GM19463 (cell line): ENCODE measurements at regions not wholly inside any gene's neighbourhood (a gene's known extent, or its start where the extent isn't known, plus 50 kb on each side); places are given as distances from the start of the nearest gene placed in this dataset.
"Not testable (repeated sequence)": the region's sequence is repeated elsewhere in the genome, so short reads cannot be mapped to it uniquely, and the experiment has no call there.

ENCODE experiments used
- ATAC-seq: cut with Tn5 transposase; IDR thresholded peaks from one replicate; pipeline ENCODE4 v1.9.1; 2021; ENCODE audit warnings: mild to moderate bottlenecking, moderate library complexity; ENCODE audit not compliant: unreplicated experiment

DNA sequence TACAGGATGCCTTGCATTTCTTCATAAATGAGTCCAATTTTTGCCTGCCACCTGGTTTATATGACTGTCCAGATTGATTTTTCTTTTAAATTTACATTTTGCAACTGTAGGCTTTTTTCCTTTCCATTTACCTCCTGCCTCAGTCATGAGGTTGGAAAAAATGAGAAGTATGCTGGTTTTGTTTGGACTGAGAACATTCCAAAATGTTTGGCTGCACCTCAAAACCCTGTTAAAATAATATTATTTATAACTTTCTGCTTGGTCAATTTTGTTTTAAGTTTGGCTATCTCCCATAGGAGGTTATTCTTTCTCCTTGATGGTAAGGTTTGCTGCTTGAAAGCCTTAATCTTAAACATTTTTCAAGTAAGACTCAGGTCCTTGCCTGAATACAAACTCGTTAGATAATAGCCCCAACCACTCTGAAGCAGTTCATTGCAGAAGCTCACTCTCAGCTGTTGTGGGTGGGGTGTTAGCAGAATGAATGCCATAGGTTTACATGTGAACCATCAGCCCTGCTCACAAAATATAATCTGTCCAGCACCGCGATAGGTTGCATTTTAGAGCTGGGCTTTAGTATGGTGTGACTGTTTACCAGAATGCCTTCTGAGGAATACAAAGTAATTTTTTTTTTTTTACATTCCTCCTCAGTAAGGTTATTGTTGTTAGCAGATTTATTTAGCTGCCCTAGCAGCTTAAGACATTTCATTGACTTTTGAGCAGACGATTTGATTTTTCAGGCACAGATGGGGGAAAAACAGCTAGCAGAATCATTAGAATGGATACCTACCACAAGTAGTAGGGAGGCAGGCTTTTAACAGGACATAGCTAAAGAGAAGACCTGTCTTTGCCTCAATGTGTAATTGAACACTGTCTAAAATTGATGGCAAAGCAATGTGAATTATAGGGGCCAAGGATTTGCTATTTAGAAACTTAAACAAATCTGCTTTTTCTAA is 630.8 kb upstream of the KCNMB2 start:
- ATAC-seq = no peak

DNA sequence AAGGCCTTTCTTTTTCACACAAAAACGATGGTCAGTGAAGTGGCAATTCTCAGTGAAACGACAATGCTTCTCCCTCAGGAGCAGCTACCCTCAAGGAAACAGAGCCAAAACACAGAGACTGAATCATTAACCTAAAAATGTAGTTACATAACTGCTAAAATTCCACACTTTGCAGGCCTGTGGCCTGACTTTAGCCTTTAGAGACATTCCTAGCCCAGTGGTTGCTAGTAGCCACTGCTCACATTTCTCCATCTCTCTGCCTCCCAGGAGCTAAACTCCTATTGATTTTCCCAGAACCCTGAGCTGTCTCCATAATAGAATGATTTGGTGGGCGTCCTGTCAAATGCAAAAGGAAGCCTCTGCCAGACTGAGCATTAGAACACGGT is 630.1 kb upstream of the KCNMB2 start:
- no peak for ATAC-seq

DNA sequence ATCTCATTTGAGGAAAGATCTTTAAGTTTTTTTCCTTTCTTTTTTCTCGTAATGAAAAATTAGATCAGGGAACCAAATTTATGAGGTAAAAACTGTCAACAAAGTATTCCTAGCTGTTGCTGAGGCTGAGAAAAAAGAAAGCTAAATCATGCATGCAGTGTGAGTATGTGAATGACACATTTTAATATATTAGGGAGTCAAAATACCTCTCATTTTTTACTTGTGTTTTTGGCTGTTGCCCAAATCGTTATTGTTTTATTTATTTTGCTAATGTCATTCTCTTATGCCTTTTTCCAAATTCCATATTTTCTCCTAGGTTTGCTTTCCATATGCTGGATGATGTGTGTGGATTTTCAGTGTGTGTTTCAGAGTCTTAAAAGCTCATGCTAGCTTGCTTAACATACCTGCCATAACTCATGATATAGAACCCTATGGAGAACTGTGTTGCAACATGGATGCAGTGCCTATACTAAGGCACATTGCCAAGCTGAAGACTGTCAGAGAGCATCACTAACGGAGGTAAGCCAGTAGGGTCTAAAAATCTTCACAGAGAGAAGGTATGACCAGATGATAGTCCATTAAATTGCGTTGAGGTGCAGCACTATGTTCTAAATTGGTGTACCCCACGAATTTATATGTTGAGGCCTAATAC is 629.5 kb upstream of the KCNMB2 start:
- ATAC-seq = no peak

GRCh38 chr3:177909530-177909929 is 626.7 kb upstream of the KCNMB2 start:
- not testable (repeated sequence) for ATAC-seq

DNA sequence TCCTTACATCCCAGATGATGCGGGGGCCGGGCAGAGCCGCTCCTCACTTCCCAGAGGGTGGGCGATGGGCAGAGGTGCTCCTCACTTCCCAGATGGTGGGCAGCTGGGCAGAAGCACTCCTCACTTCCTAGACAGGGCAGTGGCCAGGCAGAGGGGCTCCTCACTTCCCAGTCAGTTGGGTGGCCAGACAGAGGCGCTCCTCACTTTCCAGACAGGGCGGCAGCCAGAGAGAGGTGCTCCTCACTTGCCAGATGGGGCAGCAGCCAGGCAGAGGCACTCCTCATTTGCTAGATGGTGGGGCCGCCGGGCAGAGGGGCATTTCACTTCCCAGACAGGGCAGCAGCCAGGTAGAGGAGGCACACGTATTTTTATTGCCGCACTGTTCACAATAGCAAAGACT is 622.0 kb upstream of the KCNMB2 start:
- ATAC-seq = no peak

- ATAC-seq = no peak
Observed at GRCh38 chr3:177916461-177916860, 619.8 kb upstream of the KCNMB2 start.

GRCh38 chr3:177917234-177917861 is 618.9 kb upstream of the KCNMB2 start:
- no peak for ATAC-seq

GRCh38 chr3:177921153-177921552 is 615.1 kb upstream of the KCNMB2 start:
- no peak for ATAC-seq

- no peak for ATAC-seq
Observed at GRCh38 chr3:177924261-177924660, 612.0 kb upstream of the KCNMB2 start.

DNA sequence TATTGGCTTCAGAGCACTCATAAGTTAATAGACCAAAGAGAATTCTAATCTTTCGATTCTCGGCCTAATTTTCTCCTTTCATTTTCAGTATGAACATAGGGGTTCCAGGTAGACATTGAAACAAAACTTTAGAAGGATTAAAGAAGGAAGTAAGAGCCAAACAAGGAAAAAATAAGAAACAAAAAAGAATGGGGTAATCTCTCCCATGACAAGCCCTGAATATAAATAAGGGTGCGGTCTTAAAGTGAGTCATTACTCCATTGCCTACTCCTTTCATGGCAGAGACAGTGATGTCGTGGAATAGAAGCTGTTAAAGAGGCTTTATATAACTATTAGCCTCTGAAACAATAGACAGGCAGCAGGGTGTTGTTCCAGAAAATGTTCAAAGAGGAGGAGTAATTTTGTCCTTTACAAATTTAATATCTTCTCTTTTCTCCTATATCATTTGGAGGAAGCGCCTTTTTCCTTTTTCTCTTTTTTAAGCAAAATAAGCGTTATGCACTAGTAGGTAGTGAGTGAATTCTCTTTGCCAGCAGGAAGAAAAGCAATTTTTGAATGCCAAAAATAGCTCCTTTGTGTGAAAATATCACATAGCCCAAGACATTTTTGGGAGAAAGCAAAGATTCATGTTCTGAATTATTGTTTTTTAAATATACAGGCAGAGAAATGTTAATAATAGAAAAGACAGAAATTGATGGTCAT is 607.9 kb upstream of the KCNMB2 start:
- peak; percentile 81 for ATAC-seq

DNA sequence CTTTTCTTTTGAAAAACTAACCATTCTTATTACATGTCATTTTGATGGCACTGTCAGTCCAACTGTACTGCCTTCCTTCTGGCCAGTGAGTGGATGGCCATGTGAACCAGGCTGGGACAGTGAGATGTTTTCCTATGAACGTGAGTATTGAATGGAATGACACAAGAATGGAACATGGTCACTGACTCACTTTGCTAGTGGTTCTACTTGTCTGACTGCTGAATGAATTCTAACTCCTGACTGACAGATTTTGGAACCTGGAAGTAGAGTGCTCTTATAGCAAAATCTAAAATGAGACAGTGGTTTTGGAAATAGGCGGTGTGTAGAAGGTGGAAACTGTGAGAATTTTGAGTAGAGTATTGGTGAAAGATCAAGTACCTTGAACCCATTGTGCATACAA is 606.9 kb upstream of the KCNMB2 start:
- no peak for ATAC-seq

- no peak for ATAC-seq
Observed at GRCh38 chr3:177930771-177931170, 605.5 kb upstream of the KCNMB2 start.

GRCh38 chr3:177931346-177931745 is 604.9 kb upstream of the KCNMB2 start:
- ATAC-seq = no peak

DNA sequence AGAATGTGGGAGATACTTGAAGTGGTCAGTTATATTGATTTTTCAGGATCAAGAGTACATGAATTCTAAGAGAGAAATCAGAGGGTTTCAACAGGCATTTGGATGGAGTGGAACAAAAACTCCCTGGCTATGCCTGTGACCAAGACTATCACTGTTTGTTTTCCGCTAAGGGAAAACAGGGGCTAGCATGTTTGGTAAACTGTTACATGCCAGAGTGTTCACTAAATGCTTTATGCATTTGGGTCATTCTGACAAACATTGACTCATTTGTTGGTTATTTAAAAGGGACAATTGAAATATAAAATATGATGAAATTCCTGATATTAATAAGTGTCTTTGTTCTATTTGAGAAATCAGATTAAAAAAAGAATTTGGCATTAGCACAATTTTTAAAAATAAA is 603.9 kb upstream of the KCNMB2 start:
- ATAC-seq = no peak

- no peak for ATAC-seq
Observed at GRCh38 chr3:177932750-177933660, 603.2 kb upstream of the KCNMB2 start.

DNA sequence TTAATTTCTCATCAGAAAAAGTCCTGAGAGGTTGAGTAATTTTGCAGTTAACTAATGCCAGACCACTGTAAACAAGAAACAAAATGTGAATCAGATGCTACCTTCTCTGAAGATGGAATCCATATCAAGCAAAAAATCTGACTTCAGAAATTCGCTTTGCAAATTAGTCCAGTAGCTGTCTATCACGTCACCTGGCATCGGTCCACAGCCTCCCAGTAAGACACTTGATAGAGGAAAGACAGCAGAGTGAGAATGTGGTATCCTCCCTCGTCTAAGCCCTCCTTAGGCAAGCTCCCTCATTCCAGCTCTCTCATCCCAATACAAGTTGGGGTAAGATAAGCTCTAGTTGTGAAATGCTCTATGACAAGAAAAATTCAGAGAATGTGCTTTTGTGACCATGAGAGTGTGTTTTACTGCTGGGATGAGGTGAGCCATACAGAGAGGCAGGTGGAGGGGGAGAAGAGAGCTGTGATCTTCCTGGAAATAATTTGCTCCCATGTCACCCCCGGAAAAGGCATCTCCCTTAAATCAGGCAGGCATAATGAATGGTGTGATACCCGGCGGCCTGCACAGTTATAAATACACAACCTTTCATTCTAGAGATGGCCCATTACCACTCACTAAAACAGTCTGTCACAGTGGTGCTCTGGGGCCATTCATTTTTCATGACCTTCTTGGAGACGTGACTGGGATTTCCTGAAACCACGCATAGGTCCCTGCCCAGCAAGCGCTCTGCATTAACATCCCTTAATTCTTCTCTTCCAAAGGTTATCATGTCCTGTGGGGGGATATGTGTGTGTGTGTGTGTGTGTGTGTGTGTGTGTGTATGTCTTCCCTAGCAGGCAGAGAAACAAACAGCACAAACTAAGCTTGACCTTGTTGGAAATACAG is 602.0 kb upstream of the KCNMB2 start:
- no peak for ATAC-seq

DNA sequence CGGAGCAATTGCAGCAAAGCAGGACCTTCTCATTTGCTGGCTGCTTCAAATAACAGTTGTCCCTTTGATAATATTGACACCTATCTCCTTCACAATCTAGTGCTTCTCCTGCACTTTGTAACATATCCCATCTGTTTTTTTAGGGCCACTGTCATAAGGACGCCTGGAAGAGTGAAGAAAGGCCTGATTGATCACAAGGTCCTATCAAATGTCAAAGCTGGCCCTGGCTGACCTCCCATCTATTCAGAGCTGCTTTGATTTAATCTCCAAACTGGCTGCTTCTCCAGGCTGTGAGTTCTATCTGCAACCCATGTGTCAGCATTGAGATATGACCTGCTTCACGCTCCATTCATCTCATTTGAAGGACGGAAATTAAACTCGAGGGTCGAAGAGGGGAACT is 601.2 kb upstream of the KCNMB2 start:
- ATAC-seq = no peak

GRCh38 chr3:177936721-177937120 is 599.5 kb upstream of the KCNMB2 start:
- ATAC-seq = no peak

DNA sequence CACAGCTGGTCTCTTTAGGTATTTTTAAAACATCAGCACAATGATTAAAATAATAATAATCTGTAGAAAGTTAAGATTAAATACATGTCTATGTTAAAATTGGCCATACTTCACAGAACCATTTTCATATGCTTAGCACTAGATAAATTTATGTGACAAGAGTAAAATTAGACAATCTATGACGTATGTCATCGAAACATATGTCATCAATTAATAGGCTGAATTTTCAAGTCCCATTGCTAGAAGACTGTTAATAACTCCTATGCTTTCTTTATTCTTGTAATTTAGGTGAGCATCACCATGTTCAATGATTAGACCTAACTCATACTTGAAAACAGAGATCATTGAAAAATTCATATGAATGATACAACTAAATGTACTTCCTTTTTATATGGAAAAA is 593.3 kb upstream of the KCNMB2 start:
- no peak for ATAC-seq
